Tibial artery (tissue), 4 donors: ENCODE measurements at regions not wholly inside any gene's neighbourhood (a gene's known extent, or its start where the extent isn't known, plus 50 kb on each side); places are given as distances from the start of the nearest gene placed in this dataset.

Source experiments
- DNase-seq, 2 donors: peaks; one replicate each; pipeline ENCODE4 v3.0.0-alpha.2; 2019
- H3K27ac ChIP-seq, 2 donors: fragments of 200-600 bp; sonication (generic) in 1 of 2; 1 replicate in 1 of 2; 2 replicates in 1 of 2; pipeline ENCODE4 v1.5.1; 2018 to 2019; ENCODE audit warnings: mild to moderate bottlenecking in 1 of 2
- H3K27me3 ChIP-seq, 2 donors: fragments of 200-600 bp; sonication (generic) in 1 of 2; one replicate each; pipeline versions ENCODE4 v1.5.1 to v1.6.0; 2016 to 2019
- H3K36me3 ChIP-seq, 3 donors: fragments of 200-600 bp; sonication (generic) in 2 of 3; one replicate each; pipeline ENCODE4 v1.5.1; 2016 to 2019; ENCODE audit warnings: mild to moderate bottlenecking in 2 of 3
- H3K4me1 ChIP-seq, 4 donors: fragments of 200-600 bp; sonication (generic) in 2 of 4; 1 replicate in 3 of 4; 2 replicates in 1 of 4; pipeline ENCODE4 v1.5.1; 2016 to 2019
- H3K4me3 ChIP-seq, 2 donors: fragments of 200-600 bp; sonication (generic) in 1 of 2; 1 replicate in 1 of 2; 2 replicates in 1 of 2; pipeline ENCODE4 v1.5.1; 2018 to 2019; ENCODE audit warnings: mild to moderate bottlenecking in 2 of 2
- H3K9me3 ChIP-seq, 3 donors: fragments of 200-600 bp; sonication (generic) in 1 of 3; one replicate each; pipeline ENCODE4 v1.5.1; 2016 to 2019
- CTCF ChIP-seq, 2 experiments: fragments of 200-600 bp in 1 of 2; fragments of 450-650 bp in 1 of 2; IDR thresholded peaks; one replicate each; pipeline ENCODE4 v1.5.1; 2017 to 2019; ENCODE audit warnings: antibody characterized with exemption in 2 of 2, mild to moderate bottlenecking in 1 of 2, moderate library complexity in 1 of 2
- intact Hi-C: fragments of 100-400 bp; cut with DNase I; formaldehyde crosslinking; loops from one replicate; pipeline ENCODE4 v1.15.0; 2023; ENCODE audit warnings: low total_unique reads

GRCh38 chr2:234790380-234790779, 161.4 kb upstream of the SH3BP4 start:
- no peak for TF ChIP-seq CTCF (IDR thresholded peaks at IDR 0.05)
- intact Hi-C loops = no loop called here
- H3K9me3 ChIP-seq = no peaks in the 10 kb centered on the region
- H3K36me3 ChIP-seq = no peaks in the 10 kb centered on the region
- H3K27ac ChIP-seq = no peak overlapping the region
- peaks cover 0 to 3% of the 10 kb centered on the region in 2 donors for H3K27me3 ChIP-seq
- H3K4me1 ChIP-seq = no peaks in the 10 kb centered on the region
- DNase-seq = no peak
- no peak overlapping the region for H3K4me3 ChIP-seq

GRCh38 chr2:234789556-234790325, 162.1 kb upstream of the SH3BP4 start:
- DNase-seq = no peak
- Histone ChIP-seq H3K4me1 (no peaks in the 10 kb centered on the region), H3K9me3 (no peaks in the 10 kb centered on the region), H3K36me3 (no peaks in the 10 kb centered on the region), H3K4me3 (no peak overlapping the region), H3K27me3 (peaks cover 0 to 3% of the 10 kb centered on the region in 2 donors), H3K27ac (no peak overlapping the region)
- TF ChIP-seq CTCF (IDR thresholded peaks at IDR 0.05) = no peak
- intact Hi-C loops = no loop called here

GRCh38 chr2:234788841-234789240, 163.0 kb upstream of the SH3BP4 start:
- no peak for DNase-seq
- Histone ChIP-seq H3K4me3 (no peak overlapping the region), H3K36me3 (no peaks in the 10 kb centered on the region), H3K4me1 (no peaks in the 10 kb centered on the region), H3K27me3 (peaks cover 0 to 3% of the 10 kb centered on the region in 2 donors), H3K9me3 (peaks cover 2 to 3% (median 2%) of the 10 kb centered on the region in 3 donors), H3K27ac (no peak overlapping the region)
- intact Hi-C loops = no loop called here
- TF ChIP-seq CTCF (IDR thresholded peaks at IDR 0.05) = no peak

- intact Hi-C loops = no loop called here
- no peak for DNase-seq
Measured at GRCh38 chr2:234788381-234788780, 163.4 kb upstream of the SH3BP4 start.

GRCh38 chr2:234787114-234787513, 164.7 kb upstream of the SH3BP4 start:
- Histone ChIP-seq H3K36me3 (no peaks in the 10 kb centered on the region), H3K27me3 (peaks cover 0 to 3% of the 10 kb centered on the region in 2 donors), H3K27ac (no peak overlapping the region), H3K4me3 (no peak overlapping the region), H3K9me3 (peaks cover 3 to 18% (median 18%) of the 10 kb centered on the region in 3 donors), H3K4me1 (no peaks in the 10 kb centered on the region)
- no peak for TF ChIP-seq CTCF (IDR thresholded peaks at IDR 0.05)
- no peak for DNase-seq
- intact Hi-C loops = no loop called here

More at GRCh38 chr2:234788381-234788780, 163.4 kb upstream of the SH3BP4 start:
- TF ChIP-seq CTCF (IDR thresholded peaks at IDR 0.05) = no peak
- Histone ChIP-seq H3K9me3 (peaks cover 3 to 7% (median 6%) of the 10 kb centered on the region in 3 donors), H3K4me1 (no peaks in the 10 kb centered on the region), H3K27ac (no peak overlapping the region), H3K36me3 (no peaks in the 10 kb centered on the region), H3K27me3 (peaks cover 0 to 3% of the 10 kb centered on the region in 2 donors), H3K4me3 (no peak overlapping the region)
